H1 (cell line): ENCODE measurements at regions not wholly inside any gene's neighbourhood (a gene's known extent, or its start where the extent isn't known, plus 50 kb on each side); places are given as distances from the start of the nearest gene placed in this dataset.

Source experiments
- CTCF ChIA-PET: fragments of 300-600 bp; sonication (Branson Sonifier 250); formaldehyde crosslinking; loops from one replicate; lab custom pipeline; 2021; ENCODE audit not compliant: partially characterized antibody; lab: Charles Lee
- POLR2A ChIA-PET: fragments of 300-600 bp; sonication (Branson Sonifier 250); formaldehyde crosslinking; loops from one replicate; lab custom pipeline; 2021; ENCODE audit warnings: inconsistent platforms; ENCODE audit not compliant: partially characterized antibody; lab: Charles Lee
- DNase-seq, 2 experiments: peaks; one replicate each; pipeline versions ENCODE4 v3.0.0 to v3.0.0-alpha.2; 2010 to 2022; ENCODE audit warnings: low spot score in 2 of 2, low read depth in 1 of 2, mixed read lengths in 1 of 2
- FAIRE-seq: peaks from 2 replicates; lab custom pipeline; 2011; peaks lifted over from hg19 to GRCh38; lab: Jason Lieb, UNC
- H2AFZ ChIP-seq: 2 replicates; pipeline ENCODE4 v1.8.1; 2012; ENCODE audit warnings: low read length, inconsistent platforms
- H2AK5ac ChIP-seq: 2 replicates; pipeline ENCODE4 v1.6.1; 2013; ENCODE audit warnings: low read depth, low read length
- H2BK120ac ChIP-seq: replicated peaks from 2 replicates; pipeline ENCODE3; 2013; ENCODE audit warnings: low read depth, low read length, inconsistent platforms
- H2BK12ac ChIP-seq: 2 replicates; pipeline ENCODE4 v1.6.1; 2013; ENCODE audit warnings: low read depth, low read length
- H2BK15ac ChIP-seq: 2 replicates; pipeline ENCODE4 v1.6.1; 2013; ENCODE audit warnings: low read length
- H2BK20ac ChIP-seq: 2 replicates; pipeline ENCODE4 v1.6.1; 2013; ENCODE audit warnings: low read length
- H2BK5ac ChIP-seq: 2 replicates; pipeline ENCODE4 v1.6.1; 2013; ENCODE audit warnings: low read depth, low read length
- H3K14ac ChIP-seq: 2 replicates; pipeline ENCODE4 v1.6.1; 2013; ENCODE audit warnings: inconsistent platforms; ENCODE audit not compliant: insufficient read length
- H3K18ac ChIP-seq: 2 replicates; pipeline ENCODE4 v1.6.1; 2013; ENCODE audit warnings: low read length; ENCODE audit errors: extremely low read depth
- H3K23ac ChIP-seq: 2 replicates; pipeline ENCODE4 v1.6.1; 2013; ENCODE audit warnings: inconsistent platforms; ENCODE audit not compliant: insufficient read length
- H3K23me2 ChIP-seq: 2 replicates; pipeline ENCODE4 v1.6.1; 2013; ENCODE audit warnings: low read depth, low read length
- H3K27ac ChIP-seq: 2 replicates; pipeline ENCODE4 v1.6.1; 2011; ENCODE audit warnings: low read depth, low read length, inconsistent platforms
- H3K27me3 ChIP-seq, 4 experiments: replicated peaks in 1 of 4; 1 replicate in 1 of 4; 2 replicates in 3 of 4; pipeline versions ENCODE4 v1.6.1 to v1.8.1; 2011 to 2013; ENCODE audit warnings: low read length in 3 of 4, mild to moderate bottlenecking in 3 of 4, inconsistent platforms in 2 of 4, mixed read lengths in 2 of 4, moderate library complexity in 1 of 4; ENCODE audit not compliant: control insufficient read depth in 3 of 4, insufficient read depth in 3 of 4; ENCODE audit errors: extremely low read depth in 1 of 4
- H3K36me3 ChIP-seq, 4 experiments: 2 replicates each; pipeline versions ENCODE4 v1.6.1 to v1.8.1; 2011 to 2013; ENCODE audit warnings: mild to moderate bottlenecking in 4 of 4, low read length in 3 of 4, moderate library complexity in 2 of 4, control low read depth in 1 of 4, inconsistent platforms in 1 of 4; ENCODE audit not compliant: insufficient read depth in 4 of 4, control insufficient read depth in 2 of 4
- H3K4ac ChIP-seq: replicated peaks from 2 replicates; pipeline ENCODE3; 2013; ENCODE audit warnings: low read length, low read depth, mixed read lengths, inconsistent platforms; ENCODE audit not compliant: insufficient read length
- H3K4me1 ChIP-seq, 4 experiments: replicated peaks in 1 of 4; 1 replicate in 1 of 4; 2 replicates in 3 of 4; pipeline versions ENCODE4 v1.6.1 to v1.8.1; 2011 to 2013; ENCODE audit warnings: low read length in 3 of 4, inconsistent platforms in 2 of 4, mixed read lengths in 1 of 4; ENCODE audit not compliant: insufficient read depth in 4 of 4, control insufficient read depth in 3 of 4
- H3K4me2 ChIP-seq, 2 experiments: 2 replicates each; pipeline versions ENCODE4 v1.6.1 to v1.8.1; 2011 to 2013; ENCODE audit warnings: low read depth in 2 of 2, low read length in 2 of 2, control low read depth in 1 of 2, inconsistent platforms in 1 of 2, mild to moderate bottlenecking in 1 of 2; ENCODE audit not compliant: insufficient read depth in 1 of 2
- H3K4me3 ChIP-seq, 4 experiments: fragments of 200-600, 300-600 bp in 1 of 4; sonication (generic), shearing (Covaris generic), sonication (Bioruptor Twin) in 1 of 4; 2 replicates each; pipeline versions ENCODE4 v1.5.1 to v1.8.1; 2011 to 2016; ENCODE audit warnings: low read length in 4 of 4, low read depth in 3 of 4, control low read depth in 2 of 4, inconsistent platforms in 2 of 4, mild to moderate bottlenecking in 2 of 4, mixed read lengths in 1 of 4, moderate library complexity in 1 of 4; ENCODE audit not compliant: insufficient read depth in 2 of 4; ENCODE audit errors: extremely low read depth in 1 of 4
- H3K56ac ChIP-seq: replicated peaks from 2 replicates; pipeline ENCODE3; 2013; ENCODE audit warnings: low read depth, mild to moderate bottlenecking, mixed read lengths, low read length, inconsistent platforms; ENCODE audit not compliant: insufficient read length
- H3K79me1 ChIP-seq: 2 replicates; pipeline ENCODE4 v1.6.1; 2013; ENCODE audit warnings: low read depth, low read length, control low read depth
- H3K79me2 ChIP-seq, 2 experiments: 2 replicates each; pipeline versions ENCODE4 v1.6.1 to v1.8.1; 2012 to 2013; ENCODE audit warnings: low read length in 2 of 2, mild to moderate bottlenecking in 2 of 2, inconsistent platforms in 1 of 2; ENCODE audit not compliant: insufficient read depth in 2 of 2, control insufficient read depth in 1 of 2
- H3K9ac ChIP-seq, 4 experiments: replicated peaks in 1 of 4; 1 replicate in 1 of 4; 2 replicates in 3 of 4; pipeline versions ENCODE4 v1.6.1 to v1.8.1; 2011 to 2013; ENCODE audit warnings: low read depth in 3 of 4, low read length in 3 of 4, control low read depth in 2 of 4, mild to moderate bottlenecking in 2 of 4, moderate library complexity in 2 of 4, inconsistent platforms in 1 of 4; ENCODE audit errors: extremely low read depth in 1 of 4
- H3K9me3 ChIP-seq, 2 experiments: 2 replicates each; pipeline versions ENCODE4 v1.6.1 to v1.8.1; 2012 to 2013; ENCODE audit warnings: mild to moderate bottlenecking in 2 of 2, moderate library complexity in 2 of 2, control low read depth in 1 of 2, inconsistent platforms in 1 of 2, low read depth in 1 of 2, low read length in 1 of 2, mixed read lengths in 1 of 2; ENCODE audit not compliant: insufficient read depth in 2 of 2
- H4K20me1 ChIP-seq, 2 experiments: replicated peaks in 1 of 2; 2 replicates each; pipeline versions ENCODE3 to v1.8.1; 2011 to 2013; ENCODE audit warnings: inconsistent platforms in 2 of 2, low read length in 2 of 2, mild to moderate bottlenecking in 1 of 2; ENCODE audit not compliant: insufficient read depth in 2 of 2, control insufficient read depth in 1 of 2
- H4K5ac ChIP-seq: 2 replicates; pipeline ENCODE4 v1.6.1; 2013; ENCODE audit warnings: low read length, low read depth, mixed read lengths, inconsistent platforms; ENCODE audit not compliant: insufficient read length
- H4K8ac ChIP-seq: 2 replicates; pipeline ENCODE4 v1.8.0; 2013; ENCODE audit warnings: mild to moderate bottlenecking, moderate library complexity, low read length, inconsistent platforms; ENCODE audit not compliant: insufficient read depth; ENCODE audit errors: extremely low read depth
- H4K91ac ChIP-seq: replicated peaks from 2 replicates; pipeline ENCODE3; 2013; ENCODE audit warnings: low read length, mixed read lengths, inconsistent platforms; ENCODE audit not compliant: insufficient read length
- ATF2 ChIP-seq: IDR thresholded peaks from 2 replicates; pipeline ENCODE4 v1.6.1; 2012; ENCODE audit warnings: low read length, inconsistent platforms
- BACH1 ChIP-seq: IDR thresholded peaks from 2 replicates; pipeline ENCODE4 v1.6.1; 2012; ENCODE audit warnings: low read length, improper control_type of control experiment
- BRCA1 ChIP-seq: IDR thresholded peaks from 2 replicates; pipeline ENCODE4 v1.6.1; 2012; ENCODE audit warnings: low read depth, low read length, improper control_type of control experiment
- FOSL1 ChIP-seq: IDR thresholded peaks from 2 replicates; pipeline ENCODE4 v1.6.1; 2011; ENCODE audit warnings: mild to moderate bottlenecking, low read depth, low read length, moderate library complexity; ENCODE audit not compliant: insufficient read depth
- JUND ChIP-seq: IDR thresholded peaks from 2 replicates; pipeline ENCODE4 v1.6.1; 2011; ENCODE audit warnings: mild to moderate bottlenecking, improper control_type of control experiment, low read length
- MAFK ChIP-seq: IDR thresholded peaks from 2 replicates; pipeline ENCODE4 v1.6.1; 2012; ENCODE audit warnings: low read depth, mild to moderate bottlenecking, improper control_type of control experiment, low read length
- SP1 ChIP-seq: IDR thresholded peaks from 2 replicates; pipeline ENCODE4 v1.6.1; 2011; ENCODE audit warnings: low read depth, low read length
- TEAD4 ChIP-seq: IDR thresholded peaks from 2 replicates; pipeline ENCODE4 v1.6.1; 2012; ENCODE audit warnings: low read depth, low read length, inconsistent platforms, mixed read lengths
- YY1 ChIP-seq: IDR thresholded peaks from 2 replicates; pipeline ENCODE4 v1.6.1; 2011; ENCODE audit warnings: low read depth, mild to moderate bottlenecking, low read length
- WGBS, 2 experiments: shearing (Covaris generic) in 1 of 2; methylation state at CpG; one replicate each; pipeline versions ENCODE4 v1.1.6 to v1.1.7; 2013 to 2015; ENCODE audit warnings: low lambda C conversion rate in 2 of 2, mixed read lengths in 2 of 2, inconsistent platforms in 1 of 2, low coverage in 1 of 2, missing lambda C conversion rate in 1 of 2; ENCODE audit not compliant: insufficient replicate concordance in 2 of 2, insufficient coverage in 1 of 2, insufficient read length in 1 of 2; ENCODE audit errors: extremely low coverage in 1 of 2, missing lambda C conversion rate in 1 of 2; 5-methylcytosine and 5-hydroxymethylcytosine counted together

GRCh38 chr10:125231116-125231812 is 70.9 kb upstream of the CTBP2 start:
- DNase-seq (peak in 1 of 2 experiments; percentile 56), FAIRE-seq (no peak)
- Histone ChIP-seq H3K79me1 (no peaks in the 10 kb centered on the region), H3K4ac (no peak overlapping the region), H3K23ac (no peak overlapping the region), H3K9ac (no peak overlapping the region), H3K23me2 (no peaks in the 10 kb centered on the region), H2BK15ac (no peak overlapping the region), H3K4me1 (peaks cover 0 to 3% (median 0%) of the 10 kb centered on the region in 4 experiments; a peak in 3 of 7 replicates), H4K20me1 (no peaks in the 10 kb centered on the region), H2AFZ (no peak overlapping the region), H3K4me2 (no peak overlapping the region), H2BK5ac (0 out of 2 replicates have a peak overlapping the region, but pooled peaks have one; percentile 18), H3K27ac (no peak overlapping the region), H3K79me2 (no peaks in the 10 kb centered on the region), H3K18ac (no peak overlapping the region), H4K91ac (peak overlapping the region; percentile 0), H3K14ac (no peak overlapping the region), H2BK12ac (no peak overlapping the region), H2AK5ac (no peak overlapping the region), H3K4me3 (no peak overlapping the region), H4K8ac (no peak overlapping the region; the same call in 1 of the 2 replicates), H3K9me3 (no peaks in the 10 kb centered on the region), H3K27me3 (no peaks in the 10 kb centered on the region), H3K56ac (no peak overlapping the region), H2BK120ac (no peak overlapping the region), H4K5ac (no peak overlapping the region), H2BK20ac (no peak overlapping the region), H3K36me3 (no peaks in the 10 kb centered on the region)
- TF ChIP-seq BACH1 = peak; percentile 70
- TF ChIP-seq JUND = peak; percentile 43; the same call in 1 of the 2 replicates
- TF ChIP-seq SP1 = no peak
- TF ChIP-seq MAFK = peak; percentile 46; the same call in 1 of the 2 replicates
- TF ChIP-seq TEAD4 = peak; percentile 66; the same call in 1 of the 2 replicates
- no peak for TF ChIP-seq ATF2
- no peak for TF ChIP-seq YY1
- no peak for TF ChIP-seq FOSL1
- TF ChIP-seq BRCA1 = no peak
- CTCF ChIA-PET = interaction anchor here (0.8 to 1.5 kb wide), 2 partner anchors 13 to 28 kb away, joined by 3 to 5 read pairs; no protein-coding TSS in a partner anchor
- WGBS, 2 experiments = 87% methylated on average over 13 of the region's 13 CpGs; no CpG with 5 or more reads in 1 of the 2 experiments
- POLR2A ChIA-PET = interaction anchor here (0.6 kb wide), 1 partner anchor 11 kb away, joined by 3 read pairs; no protein-coding TSS in a partner anchor
